Testis (tissue), 2 donors: ENCODE measurements at regions not wholly inside any gene's neighbourhood (a gene's known extent, or its start where the extent isn't known, plus 50 kb on each side); places are given as distances from the start of the nearest gene placed in this dataset.
"Not testable (repeated sequence)": the region's sequence is repeated elsewhere in the genome, so short reads cannot be mapped to it uniquely, and the experiment has no call there.

Experiments used
- DNase-seq: peaks from one replicate; pipeline ENCODE4 v3.0.0-alpha.2; 2019
- H3K27ac ChIP-seq, 2 donors: fragments of 200-600 bp; sonication (generic); one replicate each; pipeline ENCODE4 v1.5.1; 2019
- H3K27me3 ChIP-seq: fragments of 200-600 bp; sonication (generic); one replicate; pipeline ENCODE4 v1.5.1; 2019
- H3K36me3 ChIP-seq: fragments of 200-600 bp; sonication (generic); one replicate; pipeline ENCODE4 v1.5.1; 2017; ENCODE audit warnings: low read depth; ENCODE audit errors: missing control alignments
- H3K4me1 ChIP-seq: fragments of 200-600 bp; sonication (generic); one replicate; pipeline ENCODE4 v1.5.1; 2019
- H3K4me3 ChIP-seq, 2 donors: fragments of 200-600 bp; sonication (generic); one replicate each; pipeline ENCODE4 v1.5.1; 2017 to 2019
- H3K9me3 ChIP-seq: fragments of 200-600 bp; sonication (generic); one replicate; pipeline ENCODE4 v1.5.1; 2017
- POLR2A ChIP-seq: fragments of 450-650 bp; IDR thresholded peaks from one replicate; pipeline ENCODE4 v1.6.1; 2017; ENCODE audit warnings: antibody characterized with exemption, mild to moderate bottlenecking, moderate library complexity
- WGBS, 2 donors: methylation state at CpG; one replicate each; pipeline ENCODE4 v1.1.5; 2018; 5-methylcytosine and 5-hydroxymethylcytosine counted together
- intact Hi-C: fragments of 100-400 bp; cut with DNase I; formaldehyde crosslinking; loops from one replicate; pipeline ENCODE4 v1.15.1; 2023; ENCODE audit warnings: low total_unique reads
- TF ChIP-seq, protein P1 (sequence below), 3 experiments: fragments of 450-650 bp in 2 of 3; fragments of 200-600 bp in 1 of 3; sonication (generic) in 1 of 3; IDR thresholded peaks; one replicate each; pipeline ENCODE4 v1.5.1; 2016 to 2019; ENCODE audit warnings: antibody characterized with exemption in 3 of 3, mild to moderate bottlenecking in 2 of 3, moderate library complexity in 1 of 3

DNA sequence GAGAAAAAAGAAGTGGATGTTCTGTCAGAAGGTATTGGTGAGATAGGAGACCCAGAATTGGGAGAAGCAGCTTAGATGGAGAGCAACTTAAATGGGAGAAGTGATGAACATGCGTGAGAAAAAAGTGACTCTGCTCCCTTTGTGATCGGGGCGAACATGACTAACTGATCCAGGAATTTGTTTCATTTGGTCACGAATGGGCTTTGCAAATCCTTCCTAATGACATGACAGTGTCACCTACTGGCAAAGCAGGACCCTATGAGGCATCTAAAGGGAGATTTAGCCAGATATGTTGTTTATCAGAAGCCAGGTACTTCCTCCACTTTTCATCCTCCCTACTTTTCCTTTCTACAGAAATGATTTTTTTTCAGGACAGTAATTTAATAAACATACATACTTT, 787.4 kb upstream of the RGMB start:
- WGBS, 2 donors: 78 to 81% methylated on average over 4 of the region's 4 CpGs
- Histone ChIP-seq H3K9me3 (no peaks in the 10 kb centered on the region), H3K4me1 (no peaks in the 10 kb centered on the region), H3K36me3 (no peaks in the 10 kb centered on the region), H3K27me3 (no peaks in the 10 kb centered on the region), H3K4me3 (no peak overlapping the region), H3K27ac (no peak overlapping the region)
- TF ChIP-seq POLR2A: no peak
- TF ChIP-seq, protein P1, sequence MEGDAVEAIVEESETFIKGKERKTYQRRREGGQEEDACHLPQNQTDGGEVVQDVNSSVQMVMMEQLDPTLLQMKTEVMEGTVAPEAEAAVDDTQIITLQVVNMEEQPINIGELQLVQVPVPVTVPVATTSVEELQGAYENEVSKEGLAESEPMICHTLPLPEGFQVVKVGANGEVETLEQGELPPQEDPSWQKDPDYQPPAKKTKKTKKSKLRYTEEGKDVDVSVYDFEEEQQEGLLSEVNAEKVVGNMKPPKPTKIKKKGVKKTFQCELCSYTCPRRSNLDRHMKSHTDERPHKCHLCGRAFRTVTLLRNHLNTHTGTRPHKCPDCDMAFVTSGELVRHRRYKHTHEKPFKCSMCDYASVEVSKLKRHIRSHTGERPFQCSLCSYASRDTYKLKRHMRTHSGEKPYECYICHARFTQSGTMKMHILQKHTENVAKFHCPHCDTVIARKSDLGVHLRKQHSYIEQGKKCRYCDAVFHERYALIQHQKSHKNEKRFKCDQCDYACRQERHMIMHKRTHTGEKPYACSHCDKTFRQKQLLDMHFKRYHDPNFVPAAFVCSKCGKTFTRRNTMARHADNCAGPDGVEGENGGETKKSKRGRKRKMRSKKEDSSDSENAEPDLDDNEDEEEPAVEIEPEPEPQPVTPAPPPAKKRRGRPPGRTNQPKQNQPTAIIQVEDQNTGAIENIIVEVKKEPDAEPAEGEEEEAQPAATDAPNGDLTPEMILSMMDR (IDR thresholded peaks at IDR 0.05): no peak
- DNase-seq: no peak
- intact Hi-C loops: no loop called here

DNA sequence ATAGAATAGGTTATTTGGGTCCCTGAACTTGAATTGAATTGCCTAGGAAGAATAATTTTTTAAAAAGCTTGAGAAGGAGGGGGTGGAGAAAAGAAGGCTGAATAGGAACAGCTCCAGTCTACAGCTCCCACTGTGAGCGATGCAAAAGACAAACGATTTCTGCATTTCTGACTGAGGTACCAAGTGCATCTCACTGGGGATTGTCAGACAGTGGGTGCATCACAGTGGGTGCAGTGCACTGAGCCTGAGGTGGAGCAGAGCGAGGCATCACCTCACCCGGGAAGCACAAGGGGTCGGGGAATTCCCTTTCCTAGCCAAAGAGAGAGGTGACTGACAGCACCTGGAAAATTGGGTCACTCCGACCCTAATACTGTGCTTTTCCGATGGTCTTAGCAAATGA, 782.2 kb upstream of the RGMB start:
- H3K27ac ChIP-seq: no peak overlapping the region
- H3K36me3 ChIP-seq: no peaks in the 10 kb centered on the region
- DNase-seq: no peak
- TF ChIP-seq, protein P1 (IDR thresholded peaks at IDR 0.05): no peak
- TF ChIP-seq POLR2A: no peak
- H3K4me1 ChIP-seq: no peaks in the 10 kb centered on the region
- intact Hi-C loops: no loop called here
- H3K9me3 ChIP-seq: no peaks in the 10 kb centered on the region
- WGBS, 2 donors: 88 to 90% methylated on average over 6 to 7 of the region's 7 CpGs
- H3K27me3 ChIP-seq: no peaks in the 10 kb centered on the region
- H3K4me3 ChIP-seq: no peak overlapping the region

DNA sequence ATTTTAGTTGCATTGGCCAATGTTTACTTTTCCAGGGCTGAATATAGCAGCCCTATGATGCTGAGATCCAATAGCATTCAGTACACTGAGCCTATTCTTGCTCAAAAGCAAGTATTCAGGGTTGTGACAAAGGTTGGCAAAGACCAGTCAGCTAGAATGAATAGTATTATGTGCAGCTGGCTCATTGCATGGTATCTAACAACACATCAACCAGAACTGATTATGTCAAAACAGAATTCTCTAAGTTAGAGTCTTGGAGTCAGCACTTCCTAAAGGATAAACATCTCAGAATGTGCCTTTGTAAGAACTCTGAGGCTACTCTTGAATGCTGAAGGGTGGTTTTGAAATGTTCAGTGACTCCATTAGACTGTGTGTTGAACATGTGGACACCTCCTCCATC, 774.5 kb upstream of the RGMB start:
- no peaks in the 10 kb centered on the region for H3K36me3 ChIP-seq
- TF ChIP-seq, protein P1 (IDR thresholded peaks at IDR 0.05): no peak
- TF ChIP-seq POLR2A: no peak
- no peak for DNase-seq
- no peaks in the 10 kb centered on the region for H3K27me3 ChIP-seq
- intact Hi-C loops: no loop called here
- H3K27ac ChIP-seq: no peak overlapping the region
- H3K9me3 ChIP-seq: no peaks in the 10 kb centered on the region
- H3K4me1 ChIP-seq: no peaks in the 10 kb centered on the region
- H3K4me3 ChIP-seq: no peak overlapping the region

DNA sequence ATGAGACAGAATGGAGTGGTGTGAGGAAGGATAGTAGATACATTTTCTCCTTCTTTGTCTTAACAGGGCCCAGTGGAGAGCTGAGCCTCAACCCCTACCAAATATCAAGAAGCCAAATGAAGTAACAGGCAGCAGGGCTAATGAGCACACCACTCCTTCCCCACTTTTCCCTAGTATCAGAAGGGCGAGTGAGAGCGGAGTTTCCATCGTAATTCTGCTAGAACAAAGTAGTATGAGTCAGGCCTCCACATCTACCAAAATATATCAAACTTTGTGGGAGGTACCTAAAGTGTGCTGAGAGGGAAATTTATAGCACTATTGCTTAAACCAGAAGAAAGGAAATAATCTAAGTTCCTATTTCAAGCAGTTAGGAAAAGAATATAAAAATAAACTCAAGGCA, 769.0 kb upstream of the RGMB start:
- H3K4me3 ChIP-seq: no peak overlapping the region
- H3K36me3 ChIP-seq: no peaks in the 10 kb centered on the region
- DNase-seq: no peak
- intact Hi-C loops: no loop called here
- WGBS, 2 donors: 72 to 76% methylated on average over 3 of the region's 3 CpGs
- no peaks in the 10 kb centered on the region for H3K27me3 ChIP-seq
- H3K4me1 ChIP-seq: no peaks in the 10 kb centered on the region
- TF ChIP-seq POLR2A: no peak
- TF ChIP-seq, protein P1 (IDR thresholded peaks at IDR 0.05): no peak
- no peak overlapping the region for H3K27ac ChIP-seq
- H3K9me3 ChIP-seq: no peaks in the 10 kb centered on the region

DNA sequence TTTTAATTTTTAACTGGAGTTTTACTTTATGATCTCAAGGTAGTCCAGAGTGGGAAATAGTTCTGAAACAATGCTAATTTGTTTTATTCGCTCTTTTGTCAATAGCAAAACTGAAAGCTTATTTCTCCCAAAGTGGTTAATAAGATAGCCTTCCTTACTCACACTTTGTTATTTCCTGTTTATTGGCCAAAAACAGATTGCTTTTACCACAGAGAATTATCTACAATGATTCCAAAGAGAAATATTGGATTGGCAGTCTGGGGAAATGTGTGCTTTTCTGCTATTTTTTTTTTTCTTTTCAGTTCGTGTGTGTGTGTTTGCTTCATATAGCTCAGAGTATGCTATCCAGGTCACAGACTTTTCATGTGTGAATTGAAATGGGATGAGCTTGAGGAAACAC, 756.7 kb upstream of the RGMB start:
- no peak for DNase-seq
- Histone ChIP-seq H3K4me1 (no peaks in the 10 kb centered on the region), H3K27me3 (no peaks in the 10 kb centered on the region), H3K36me3 (no peaks in the 10 kb centered on the region), H3K9me3 (no peaks in the 10 kb centered on the region), H3K4me3 (no peak overlapping the region), H3K27ac (no peak overlapping the region)
- intact Hi-C loops: no loop called here
- TF ChIP-seq, protein P1 (IDR thresholded peaks at IDR 0.05): no peak
- TF ChIP-seq POLR2A: no peak
- WGBS, 2 donors: 69 to 83% methylated on average over 2 of the region's 2 CpGs

DNA sequence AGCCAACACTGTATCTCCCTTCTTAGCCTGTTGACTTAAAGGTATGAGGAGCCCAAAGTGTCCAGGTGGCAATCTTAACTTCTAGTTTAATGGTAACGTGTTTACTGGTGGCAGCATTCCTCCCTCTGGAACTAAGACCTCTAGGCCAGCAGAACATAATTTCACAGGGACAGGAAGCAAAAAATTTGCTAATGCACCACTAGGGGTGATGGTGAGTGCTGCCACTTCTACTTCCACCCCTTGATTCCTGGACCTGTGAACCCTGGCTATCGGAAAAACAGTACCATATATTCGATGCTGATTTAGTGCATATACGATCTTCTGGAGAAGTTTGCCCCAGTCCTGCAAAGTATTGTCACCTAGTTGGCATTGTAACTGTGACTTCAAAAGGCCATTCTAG, 743.2 kb upstream of the RGMB start:
- intact Hi-C loops, H3K27ac ChIP-seq, H3K4me3 ChIP-seq, H3K4me1 ChIP-seq, H3K27me3 ChIP-seq, H3K36me3 ChIP-seq, DNase-seq, H3K9me3 ChIP-seq: not testable (repeated sequence)
- 80 to 86% methylated on average over 4 of the region's 4 CpGs for WGBS, 2 donors

DNA sequence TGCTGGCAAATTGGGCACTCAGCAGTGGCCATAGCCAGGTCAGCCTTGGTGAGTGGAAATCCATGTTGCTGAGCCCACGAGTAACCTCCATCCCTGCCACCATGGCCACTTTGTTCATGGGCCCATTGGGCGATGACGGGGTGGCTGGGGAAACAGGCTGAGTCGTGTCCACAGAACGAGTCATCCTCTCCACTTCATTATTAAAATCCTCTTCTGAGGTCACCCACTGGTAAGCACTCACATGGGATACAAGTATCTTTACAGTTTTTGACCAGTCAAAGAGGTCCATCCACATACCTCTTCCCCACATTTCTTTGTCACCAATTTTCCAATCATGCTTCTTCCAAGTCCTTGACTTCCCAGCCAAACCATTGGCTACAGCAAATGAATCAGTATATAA, 742.4 kb upstream of the RGMB start:
- H3K4me3 ChIP-seq, H3K9me3 ChIP-seq, H3K27me3 ChIP-seq, H3K4me1 ChIP-seq, H3K36me3 ChIP-seq, DNase-seq, H3K27ac ChIP-seq, intact Hi-C loops: not testable (repeated sequence)
- 84 to 93% methylated on average over 2 to 5 of the region's 5 CpGs for WGBS, 2 donors
